Mesendoderm (in vitro differentiated cells): ENCODE measurements at regions not wholly inside any gene's neighbourhood (a gene's known extent, or its start where the extent isn't known, plus 50 kb on each side); places are given as distances from the start of the nearest gene placed in this dataset.

Source experiments
- DNase-seq: peaks from one replicate; pipeline ENCODE4 v3.0.0; 2013
- H2AK5ac ChIP-seq: 2 replicates; pipeline ENCODE4 v1.6.1; 2013; ENCODE audit warnings: low read length, inconsistent platforms
- H2BK120ac ChIP-seq: 2 replicates; pipeline ENCODE4 v1.6.1; 2013; ENCODE audit warnings: low read depth, mild to moderate bottlenecking, low read length, moderate library complexity, mixed read lengths
- H2BK15ac ChIP-seq: replicated peaks from 2 replicates; pipeline ENCODE4 v1.6.1; 2013; ENCODE audit warnings: low read depth, mild to moderate bottlenecking, moderate library complexity
- H2BK5ac ChIP-seq: 2 replicates; pipeline ENCODE4 v1.6.1; 2013; ENCODE audit warnings: low read length, inconsistent platforms
- H3K18ac ChIP-seq: 2 replicates; pipeline ENCODE4 v1.6.1; 2013; ENCODE audit warnings: mild to moderate bottlenecking, low read length, mixed read lengths
- H3K23ac ChIP-seq: one replicate; pipeline ENCODE4 v1.6.1; 2013; ENCODE audit warnings: low read length
- H3K27ac ChIP-seq: 2 replicates; pipeline ENCODE4 v1.5.1; 2013; ENCODE audit warnings: low read depth, mild to moderate bottlenecking, inconsistent platforms, low read length, moderate library complexity
- H3K27me3 ChIP-seq: 2 replicates; pipeline ENCODE4 v1.6.1; 2013; ENCODE audit warnings: low read length, control low read depth, mild to moderate bottlenecking, inconsistent platforms; ENCODE audit not compliant: insufficient read depth, poor library complexity
- H3K36me3 ChIP-seq: 2 replicates; pipeline ENCODE4 v1.6.1; 2013; ENCODE audit warnings: low read length, inconsistent platforms; ENCODE audit not compliant: control insufficient read depth, insufficient read depth
- H3K4ac ChIP-seq: one replicate; pipeline ENCODE4 v1.6.1; 2013; ENCODE audit warnings: low read depth, mild to moderate bottlenecking, low read length, moderate library complexity
- H3K4me1 ChIP-seq: 2 replicates; pipeline ENCODE4 v1.6.1; 2013; ENCODE audit warnings: low read depth, low read length, inconsistent platforms; ENCODE audit not compliant: control insufficient read depth
- H3K4me2 ChIP-seq: 2 replicates; pipeline ENCODE4 v1.6.1; 2013; ENCODE audit warnings: low read length
- H3K4me3 ChIP-seq: 2 replicates; pipeline ENCODE4 v1.5.1; 2013; ENCODE audit warnings: mild to moderate bottlenecking, low read length
- H3K56ac ChIP-seq: one replicate; pipeline ENCODE4 v1.6.1; 2013; ENCODE audit warnings: low read length
- H3K79me1 ChIP-seq: 2 replicates; pipeline ENCODE4 v1.6.1; 2013; ENCODE audit warnings: low read length, inconsistent platforms
- H3K79me2 ChIP-seq: 2 replicates; pipeline ENCODE4 v1.6.1; 2013; ENCODE audit warnings: mild to moderate bottlenecking, low read length; ENCODE audit not compliant: control insufficient read depth, insufficient read depth
- H3K9ac ChIP-seq: 2 replicates; pipeline ENCODE4 v1.6.1; 2013; ENCODE audit warnings: low read length, inconsistent platforms
- H4K5ac ChIP-seq: one replicate; pipeline ENCODE4 v1.6.1; 2013; ENCODE audit warnings: low read length
- H4K8ac ChIP-seq: one replicate; pipeline ENCODE4 v1.6.1; 2013; ENCODE audit warnings: low read depth, mild to moderate bottlenecking, control low read depth, low read length, moderate library complexity
- WGBS: extraction: QIAGEN DNeasy Blood & Tissue Kit; methylation state at CpG from one replicate; pipeline ENCODE4 v1.1.7; 2013; ENCODE audit warnings: low lambda C conversion rate, missing lambda C conversion rate; ENCODE audit not compliant: insufficient coverage; ENCODE audit errors: extremely low coverage; 5-methylcytosine and 5-hydroxymethylcytosine counted together

DNA sequence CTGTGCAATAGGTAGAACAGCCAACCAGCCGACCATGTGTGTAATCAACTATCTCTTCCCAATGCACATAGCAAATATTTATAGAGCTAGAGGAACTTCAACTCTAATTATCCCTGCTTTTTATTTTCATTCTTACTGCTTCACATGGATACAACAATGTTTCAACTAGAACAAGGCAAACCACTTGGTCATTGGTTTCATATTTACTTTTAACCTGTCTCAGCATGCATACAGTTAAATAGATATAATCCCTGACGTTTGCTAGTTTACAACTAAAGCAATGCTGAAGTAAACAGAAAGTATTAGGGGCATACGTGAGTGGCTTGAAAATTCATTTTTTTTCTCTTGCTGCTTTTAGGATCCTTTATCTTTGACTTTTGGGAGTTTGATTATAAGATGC, 318.5 kb upstream of the MAP3K7 start:
- H3K4me2 ChIP-seq, result no peak overlapping the region
- H4K8ac ChIP-seq, result no peak overlapping the region
- no peaks in the 10 kb centered on the region for H3K4me1 ChIP-seq
- H3K4me3 ChIP-seq, result no peak overlapping the region
- no peak overlapping the region for H3K23ac ChIP-seq
- no peaks in the 10 kb centered on the region for H3K36me3 ChIP-seq
- H3K27ac ChIP-seq, result no peak overlapping the region
- peaks cover 1% of the 10 kb centered on the region for H3K27me3 ChIP-seq
- H3K56ac ChIP-seq, result no peak overlapping the region
- DNase-seq, result no peak
- H2BK15ac ChIP-seq, result no peak overlapping the region
- H3K79me1 ChIP-seq, result no peaks in the 10 kb centered on the region
- H2BK120ac ChIP-seq, result no peak overlapping the region
- no peak overlapping the region for H3K18ac ChIP-seq
- H2AK5ac ChIP-seq, result no peak overlapping the region
- no CpG with 5 or more reads among the region's 3 CpGs for WGBS
- no peaks in the 10 kb centered on the region for H3K79me2 ChIP-seq
- H3K9ac ChIP-seq, result no peak overlapping the region
- no peak overlapping the region for H3K4ac ChIP-seq
- H2BK5ac ChIP-seq, result no peak overlapping the region
- H4K5ac ChIP-seq, result no peak overlapping the region

DNA sequence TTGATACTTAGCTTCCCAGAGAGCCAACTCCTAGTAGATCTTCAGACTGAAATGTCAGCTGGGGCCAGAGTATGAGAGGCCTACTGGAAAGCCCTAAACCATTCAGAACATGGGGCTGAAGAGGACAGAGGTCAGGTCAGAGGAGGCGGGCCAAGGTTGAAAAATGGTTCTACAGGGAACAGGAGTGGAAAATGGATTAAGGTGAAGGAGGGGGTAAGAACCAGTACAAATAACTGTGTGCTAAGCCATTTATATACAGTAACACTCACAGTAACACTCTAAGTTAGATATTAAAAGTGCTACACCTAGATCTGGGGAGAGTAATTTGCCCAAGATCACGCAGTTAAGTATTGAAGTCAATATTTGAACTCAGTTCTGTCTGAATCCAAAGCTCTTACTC, 313.2 kb upstream of the MAP3K7 start:
- Histone ChIP-seq H3K18ac (no peak overlapping the region), H3K56ac (no peak overlapping the region), H2BK5ac (no peak overlapping the region), H3K4me3 (no peak overlapping the region), H3K27me3 (peaks cover 1% of the 10 kb centered on the region), H3K79me1 (no peaks in the 10 kb centered on the region), H3K23ac (no peak overlapping the region), H3K9ac (no peak overlapping the region), H3K4me1 (no peaks in the 10 kb centered on the region), H3K27ac (no peak overlapping the region), H2BK15ac (no peak overlapping the region), H4K8ac (no peak overlapping the region), H2BK120ac (no peak overlapping the region), H3K4ac (no peak overlapping the region), H2AK5ac (no peak overlapping the region), H3K4me2 (no peak overlapping the region), H3K79me2 (no peaks in the 10 kb centered on the region), H4K5ac (no peak overlapping the region), H3K36me3 (no peaks in the 10 kb centered on the region)
- DNase-seq, result no peak
- no CpG with 5 or more reads among the region's 2 CpGs for WGBS

- Histone ChIP-seq H3K9ac (no peak overlapping the region), H3K27me3 (peaks cover 1% of the 10 kb centered on the region), H3K36me3 (no peaks in the 10 kb centered on the region), H2BK5ac (no peak overlapping the region), H3K27ac (no peak overlapping the region), H2AK5ac (no peak overlapping the region), H4K8ac (no peak overlapping the region), H4K5ac (no peak overlapping the region), H3K4me2 (no peak overlapping the region), H3K18ac (no peak overlapping the region), H2BK15ac (no peak overlapping the region), H3K23ac (no peak overlapping the region), H3K56ac (no peak overlapping the region), H2BK120ac (no peak overlapping the region), H3K4ac (no peak overlapping the region), H3K79me1 (no peaks in the 10 kb centered on the region), H3K4me3 (no peak overlapping the region), H3K79me2 (no peaks in the 10 kb centered on the region), H3K4me1 (no peaks in the 10 kb centered on the region)
- no peak for DNase-seq
- no CpG with 5 or more reads among the region's 4 CpGs for WGBS
Measured at GRCh38 chr6:90898763-90899162, 311.9 kb upstream of the MAP3K7 start.

GRCh38 chr6:90896075-90896547, 309.2 kb upstream of the MAP3K7 start:
- no peak overlapping the region for H3K4ac ChIP-seq
- no peak overlapping the region for H2AK5ac ChIP-seq
- H2BK120ac ChIP-seq, result no peak overlapping the region
- H3K79me1 ChIP-seq, result no peaks in the 10 kb centered on the region
- no peak overlapping the region for H3K4me2 ChIP-seq
- no peaks in the 10 kb centered on the region for H3K27me3 ChIP-seq
- no peak overlapping the region for H3K9ac ChIP-seq
- no peak overlapping the region for H4K8ac ChIP-seq
- H3K4me1 ChIP-seq, result peaks cover under 1% of the 10 kb centered on the region
- H3K4me3 ChIP-seq, result no peak overlapping the region
- WGBS, result no CpG with 5 or more reads among the region's 3 CpGs
- H3K79me2 ChIP-seq, result no peaks in the 10 kb centered on the region
- no peak overlapping the region for H2BK15ac ChIP-seq
- H3K56ac ChIP-seq, result no peak overlapping the region
- no peak overlapping the region for H4K5ac ChIP-seq
- H3K27ac ChIP-seq, result no peak overlapping the region
- no peaks in the 10 kb centered on the region for H3K36me3 ChIP-seq
- no peak overlapping the region for H3K18ac ChIP-seq
- no peak overlapping the region for H3K23ac ChIP-seq
- H2BK5ac ChIP-seq, result no peak overlapping the region
- no peak for DNase-seq

GRCh38 chr6:90895299-90896074, 308.6 kb upstream of the MAP3K7 start:
- WGBS, result no CpG with 5 or more reads among the region's 9 CpGs
- H3K18ac ChIP-seq, result no peak overlapping the region
- H2BK5ac ChIP-seq, result no peak overlapping the region

More at GRCh38 chr6:90895299-90896074, 308.6 kb upstream of the MAP3K7 start:
- Histone ChIP-seq H3K79me1 (no peaks in the 10 kb centered on the region), H3K27me3 (no peaks in the 10 kb centered on the region), H3K4me3 (no peak overlapping the region), H3K23ac (no peak overlapping the region), H3K56ac (no peak overlapping the region), H3K4me2 (no peak overlapping the region), H2BK120ac (no peak overlapping the region), H3K4me1 (peaks cover 5% of the 10 kb centered on the region), H4K8ac (no peak overlapping the region), H3K4ac (no peak overlapping the region), H4K5ac (no peak overlapping the region), H3K79me2 (no peaks in the 10 kb centered on the region), H3K36me3 (no peaks in the 10 kb centered on the region), H3K27ac (no peak overlapping the region), H2BK15ac (no peak overlapping the region), H3K9ac (no peak overlapping the region), H2AK5ac (no peak overlapping the region)
- no peak for DNase-seq
